Ovary (tissue), 7 donors: ENCODE measurements at regions not wholly inside any gene's neighbourhood (a gene's known extent, or its start where the extent isn't known, plus 50 kb on each side); places are given as distances from the start of the nearest gene placed in this dataset.

Experiments used
- DNase-seq, 5 donors: peaks; one replicate each; pipeline ENCODE4 v3.0.0-alpha.2; 2019 to 2020
- H3K27ac ChIP-seq, 2 donors: fragments of 200-600 bp; one replicate each; pipeline versions ENCODE4 v1.5.1 to v1.8.0; 2019 to 2022
- H3K27me3 ChIP-seq: fragments of 200-600 bp; one replicate; pipeline ENCODE4 v1.8.0; 2022
- H3K36me3 ChIP-seq: fragments of 200-600 bp; sonication (generic); one replicate; pipeline ENCODE4 v1.5.1; 2019
- H3K4me1 ChIP-seq: one replicate; pipeline ENCODE4 v1.8.1; 2013; ENCODE audit warnings: mild to moderate bottlenecking, moderate library complexity; ENCODE audit not compliant: insufficient read depth
- H3K4me3 ChIP-seq: fragments of 200-600 bp; sonication (generic); one replicate; pipeline ENCODE4 v1.5.1; 2017
- H3K9me3 ChIP-seq, 2 donors: fragments of 200-600 bp in 1 of 2; sonication (generic) in 1 of 2; one replicate each; pipeline versions ENCODE4 v1.5.1 to v1.8.1; 2013 to 2019; ENCODE audit warnings: mild to moderate bottlenecking in 1 of 2, moderate library complexity in 1 of 2
- CTCF ChIP-seq, 3 donors: fragments of 450-650 bp in 2 of 3; fragments of 200-600 bp in 1 of 3; IDR thresholded peaks; one replicate each; pipeline versions ENCODE4 v1.5.1 to v1.8.0; 2016 to 2022; ENCODE audit warnings: antibody characterized with exemption in 3 of 3, mild to moderate bottlenecking in 1 of 3
- EP300 ChIP-seq: sonication (generic); formaldehyde crosslinking; IDR thresholded peaks from one replicate; pipeline ENCODE4 v1.6.1; 2017; ENCODE audit warnings: antibody characterized with exemption
- POLR2A ChIP-seq: fragments of 450-650 bp; IDR thresholded peaks from one replicate; pipeline ENCODE4 v1.6.1; 2017; ENCODE audit warnings: antibody characterized with exemption, mild to moderate bottlenecking, moderate library complexity
- WGBS, 3 donors: extraction: QIAGEN DNeasy Blood & Tissue Kit in 1 of 3; methylation state at CpG; one replicate each; pipeline versions ENCODE4 v1.1.5 to v1.1.7; 2013 to 2017; 5-methylcytosine and 5-hydroxymethylcytosine counted together
- intact Hi-C, 4 donors: fragments of 100-400 bp; cut with DNase I; formaldehyde crosslinking; loops; one replicate each; pipeline versions ENCODE4 v1.11.0 to v1.15.1; 2022 to 2023
- donor health status: DM: no; HTN: no; CAD: no; lungs with moderate emphysema.
- donor health status: DM: no; HTN: no; CAD: no.
- donor health status: Bipolar disorder and iron deficiency.
- donor health status: DM: no; HTN: no; CAD: no.
- donor health status: DM: yes; HTN: yes; CAD: no.

- H3K27ac ChIP-seq = no peak overlapping the region
- DNase-seq = no peak
- H3K9me3 ChIP-seq = no peaks in the 10 kb centered on the region
- TF ChIP-seq POLR2A = no peak
- no peak for TF ChIP-seq CTCF (IDR thresholded peaks at IDR 0.05)
- TF ChIP-seq EP300 = no peak
- intact Hi-C loops = no loop called here
- no peaks in the 10 kb centered on the region for H3K4me1 ChIP-seq
- H3K36me3 ChIP-seq = no peaks in the 10 kb centered on the region
- no peaks in the 10 kb centered on the region for H3K27me3 ChIP-seq
- WGBS, 3 donors = 32 to 35% (median 32%) methylated on average over 5 of the region's 5 CpGs
- no peak overlapping the region for H3K4me3 ChIP-seq
Observed at GRCh38 chr12:91515944-91516694, 333.5 kb upstream of the DCN start.

GRCh38 chr12:91513313-91513712 is 330.7 kb upstream of the DCN start:
- intact Hi-C loops = no loop called here
- no peak for DNase-seq
- H3K27ac ChIP-seq = no peak overlapping the region
- H3K36me3 ChIP-seq = no peaks in the 10 kb centered on the region
- WGBS, 3 donors = 94 to 98% (median 95%) methylated on average over 1 of the region's 1 CpG
- TF ChIP-seq POLR2A (no peak), EP300 (no peak), CTCF (IDR thresholded peaks at IDR 0.05) (no peak)
- H3K27me3 ChIP-seq = no peaks in the 10 kb centered on the region
- no peaks in the 10 kb centered on the region for H3K4me1 ChIP-seq
- H3K9me3 ChIP-seq = no peaks in the 10 kb centered on the region
- H3K4me3 ChIP-seq = no peak overlapping the region

- 87 to 97% (median 91%) methylated on average over 1 of the region's 1 CpG for WGBS, 3 donors
- no peak overlapping the region for H3K27ac ChIP-seq
- H3K27me3 ChIP-seq = no peaks in the 10 kb centered on the region
- intact Hi-C loops = no loop called here
- no peak for TF ChIP-seq EP300
- TF ChIP-seq CTCF (IDR thresholded peaks at IDR 0.05) = no peak
- no peak for TF ChIP-seq POLR2A
- H3K4me3 ChIP-seq = no peak overlapping the region
- no peak for DNase-seq
- no peaks in the 10 kb centered on the region for H3K36me3 ChIP-seq
- no peaks in the 10 kb centered on the region for H3K4me1 ChIP-seq
- H3K9me3 ChIP-seq = no peaks in the 10 kb centered on the region
Observed at GRCh38 chr12:91511795-91512420, 329.3 kb upstream of the DCN start.

- H3K36me3 ChIP-seq = no peaks in the 10 kb centered on the region
- no peak for TF ChIP-seq POLR2A
- TF ChIP-seq EP300 = no peak
- TF ChIP-seq CTCF (IDR thresholded peaks at IDR 0.05) = no peak
- no peak overlapping the region for H3K27ac ChIP-seq
- WGBS, 3 donors = 58 to 73% (median 64%) methylated on average over 1 of the region's 1 CpG
- intact Hi-C loops = no loop called here
- H3K9me3 ChIP-seq = no peaks in the 10 kb centered on the region
- DNase-seq = no peak
- H3K27me3 ChIP-seq = no peaks in the 10 kb centered on the region
- H3K4me1 ChIP-seq = no peaks in the 10 kb centered on the region
- H3K4me3 ChIP-seq = no peak overlapping the region
Observed at GRCh38 chr12:91507754-91508153, 325.1 kb upstream of the DCN start.
